HCT116 (cell line): ENCODE measurements at regions not wholly inside any gene's neighbourhood (a gene's known extent, or its start where the extent isn't known, plus 50 kb on each side); places are given as distances from the start of the nearest gene placed in this dataset.

Experiments used
- ATAC-seq: fragments of 200-7000 bp; cut with Tn5 transposase; 2 replicates; pipeline ENCODE4 v1.9.1; 2020; ENCODE audit warnings: mild to moderate bottlenecking, moderate library complexity
- BruUV-seq: library from RNA; stranded (reverse); fragments of 400-500 nt; replicated peaks from 2 replicates; lab custom pipeline; 2021; lab: Mats Ljungman, UMichigan
- CTCF ChIA-PET: fragments of 300-600 bp; sonication (Branson Sonifier 250); formaldehyde crosslinking; loops from one replicate; lab custom pipeline; 2021; ENCODE audit warnings: antibody characterized with exemption; lab: Charles Lee
- POLR2A ChIA-PET: fragments of 300-600, 350-600 bp; sonication (Branson Sonifier 250); formaldehyde crosslinking; loops from one replicate; lab custom pipeline; 2021; ENCODE audit warnings: antibody characterized with exemption; lab: Charles Lee
- RAD21 ChIA-PET, 2 experiments: fragments of 300-600 bp; sonication (Branson Sonifier 250); formaldehyde crosslinking; loops; one replicate each; lab custom pipeline; 2023; ENCODE audit warnings: low total read pairs in 2 of 2; ENCODE audit not compliant: uncharacterized antibody in 2 of 2, unreplicated experiment in 2 of 2, low non-redundant PET in 1 of 2; lab: Charles Lee
- DNase-seq: peaks from one replicate; pipeline ENCODE4 v3.0.0-alpha.2; 2010; ENCODE audit warnings: low read depth, low spot score
- H2AFZ ChIP-seq: fragments of 200-600 bp; shearing (Covaris generic), sonication (generic); 2 replicates; pipeline ENCODE4 v1.6.1; 2017; ENCODE audit warnings: low read depth, mixed run types, mixed read lengths, antibody characterized with exemption, low read length; ENCODE audit not compliant: poor library complexity, severe bottlenecking
- H3K27ac ChIP-seq: 2 replicates; pipeline ENCODE4 v1.5.1; 2012; ENCODE audit warnings: low read depth, low read length
- H3K27me3 ChIP-seq: fragments of 200-600 bp; sonication (generic); 2 replicates; pipeline ENCODE4 v1.6.1; 2016; ENCODE audit warnings: mixed run types, low read length, mixed read lengths; ENCODE audit not compliant: insufficient read depth
- H3K36me3 ChIP-seq, 2 experiments: fragments of 200-500 bp in 1 of 2; fragments of 200-600 bp in 1 of 2; sonication (Bioruptor generic) in 1 of 2; sonication (generic) in 1 of 2; 2 replicates each; pipeline versions ENCODE4 v1.5.1 to v1.6.1; 2014 to 2016; ENCODE audit warnings: low read length in 2 of 2, inconsistent platforms in 1 of 2, mixed read lengths in 1 of 2, mixed run types in 1 of 2; ENCODE audit not compliant: insufficient read depth in 2 of 2, control insufficient read depth in 1 of 2
- H3K4me1 ChIP-seq, 2 experiments: fragments of 200-600 bp in 1 of 2; sonication (generic) in 1 of 2; 2 replicates each; pipeline versions ENCODE4 v1.5.1 to v1.6.1; 2012 to 2017; ENCODE audit warnings: low read length in 2 of 2, inconsistent platforms in 1 of 2, mild to moderate bottlenecking in 1 of 2, mixed read lengths in 1 of 2, mixed run types in 1 of 2, moderate library complexity in 1 of 2; ENCODE audit not compliant: insufficient read depth in 2 of 2, control insufficient read depth in 1 of 2
- H3K4me2 ChIP-seq: fragments of 200-600 bp; sonication (generic); 2 replicates; pipeline ENCODE4 v1.6.1; 2017; ENCODE audit warnings: mixed run types, low read length, mixed read lengths
- H3K4me3 ChIP-seq, 2 experiments: fragments of 200-600 bp in 1 of 2; sonication (generic) in 1 of 2; replicated peaks in 1 of 2; 2 replicates each; pipeline ENCODE4 v1.5.1; 2011 to 2016; ENCODE audit warnings: low read length in 2 of 2, control low read depth in 1 of 2, low read depth in 1 of 2, mild to moderate bottlenecking in 1 of 2, mixed read lengths in 1 of 2, mixed run types in 1 of 2
- H3K79me2 ChIP-seq: fragments of 200-600 bp; sonication (generic); 2 replicates; pipeline ENCODE4 v1.6.1; 2017; ENCODE audit warnings: mild to moderate bottlenecking, mixed run types, low read length, moderate library complexity, mixed read lengths; ENCODE audit not compliant: insufficient read depth
- H3K9ac ChIP-seq: fragments of 200-600 bp; sonication (generic); 2 replicates; pipeline ENCODE4 v1.6.1; 2016; ENCODE audit warnings: low read length, mixed read lengths
- H3K9me2 ChIP-seq: fragments of 200-600 bp; sonication (generic), shearing (Covaris generic); 2 replicates; pipeline ENCODE4 v1.6.1; 2017; ENCODE audit warnings: mixed run types, mild to moderate bottlenecking, moderate library complexity; ENCODE audit not compliant: insufficient read depth
- H3K9me3 ChIP-seq, 2 experiments: fragments of 200-500 bp in 1 of 2; fragments of 200-600 bp in 1 of 2; sonication (Bioruptor generic) in 1 of 2; sonication (generic) in 1 of 2; 2 replicates each; pipeline ENCODE4 v1.6.1; 2014 to 2017; ENCODE audit warnings: low read length in 2 of 2, mixed read lengths in 2 of 2, inconsistent platforms in 1 of 2, low read depth in 1 of 2, mild to moderate bottlenecking in 1 of 2, mixed run types in 1 of 2, moderate library complexity in 1 of 2; ENCODE audit not compliant: control insufficient read depth in 1 of 2, insufficient read depth in 1 of 2
- H4K20me1 ChIP-seq: fragments of 200-600 bp; sonication (generic), shearing (Covaris generic); 2 replicates; pipeline ENCODE4 v1.6.1; 2017; ENCODE audit warnings: mixed run types, mild to moderate bottlenecking, moderate library complexity; ENCODE audit not compliant: insufficient read depth
- EGR1 ChIP-seq: IDR thresholded peaks from 2 replicates; pipeline ENCODE4 v1.6.1; 2012; ENCODE audit warnings: low read depth
- EZH2phosphoT487 ChIP-seq: fragments of 200-600 bp; IDR thresholded peaks from 2 replicates; pipeline ENCODE4 v1.6.1; 2018; ENCODE audit warnings: antibody characterized with exemption, borderline replicate concordance
- POLR2A ChIP-seq: IDR thresholded peaks from 2 replicates; pipeline ENCODE4 v1.7.0; 2011; ENCODE audit warnings: borderline replicate concordance; ENCODE audit not compliant: insufficient read depth, insufficient read length; ENCODE audit errors: extremely low read depth
- POLR2AphosphoS5 ChIP-seq: IDR thresholded peaks from 2 replicates; pipeline ENCODE4 v1.6.1; 2011; ENCODE audit warnings: mild to moderate bottlenecking, low read depth, low read length, moderate library complexity
- RAD21 ChIP-seq: IDR thresholded peaks from 2 replicates; pipeline ENCODE4 v1.6.1; 2012; ENCODE audit warnings: low read depth, mild to moderate bottlenecking
- SRF ChIP-seq: IDR thresholded peaks from 2 replicates; pipeline ENCODE4 v1.6.1; 2012; ENCODE audit warnings: low read depth
- TCF7L2 ChIP-seq: IDR thresholded peaks from 2 replicates; pipeline ENCODE4 v1.7.0; 2011; ENCODE audit warnings: borderline replicate concordance, inconsistent platforms; ENCODE audit not compliant: insufficient read depth, insufficient read length; ENCODE audit errors: extremely low read depth
- ZFX ChIP-seq: fragments of 450-650 bp; IDR thresholded peaks from 2 replicates; pipeline ENCODE4 v1.6.1; 2017
- intact Hi-C: fragments of 100-400 bp; cut with micrococcal nuclease; formaldehyde crosslinking; loops from 2 replicates; pipeline ENCODE4 v1.10.0; 2022
- TF ChIP-seq, protein P1 (sequence below), 3 experiments: fragments of 200-600 bp in 1 of 3; sonication (generic) in 1 of 3; IDR thresholded peaks in 2 of 3; conservative IDR thresholded peaks in 1 of 3; 2 replicates each; pipeline ENCODE4 v1.5.1; 2012 to 2017; ENCODE audit warnings: low read depth in 2 of 3, low read length in 2 of 3, antibody characterized with exemption in 1 of 3, borderline replicate concordance in 1 of 3, control low read depth in 1 of 3, mild to moderate bottlenecking in 1 of 3, mixed read lengths in 1 of 3, mixed run types in 1 of 3, moderate library complexity in 1 of 3; ENCODE audit not compliant: insufficient read depth in 1 of 3

DNA sequence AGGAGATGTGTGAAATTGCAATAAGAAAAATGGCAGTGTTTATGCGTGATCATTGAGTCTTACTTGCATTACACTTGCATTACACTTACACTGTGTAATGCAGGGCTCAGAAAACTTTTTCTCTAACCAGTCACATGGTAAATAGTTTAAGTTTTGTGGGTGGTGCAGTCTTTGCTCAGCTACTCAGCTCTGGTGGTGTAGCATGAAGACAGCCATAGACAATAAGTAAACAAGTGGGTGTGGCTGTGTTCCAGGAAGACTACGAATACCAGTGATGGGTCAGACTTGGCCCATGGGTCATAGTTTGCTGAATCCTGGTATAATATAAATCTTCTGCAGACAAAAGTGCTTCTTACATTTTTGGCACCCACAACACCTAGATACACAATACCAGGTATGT, 115.6 kb upstream of the CYP1B1 start:
- Histone ChIP-seq H2AFZ (no peak overlapping the region), H3K4me3 (no peak overlapping the region), H3K27ac (no peak overlapping the region), H3K27me3 (no peaks in the 10 kb centered on the region), H4K20me1 (no peaks in the 10 kb centered on the region), H3K9ac (no peak overlapping the region), H3K4me2 (no peak overlapping the region), H3K36me3 (no peaks in the 10 kb centered on the region), H3K9me3 (no peaks in the 10 kb centered on the region), H3K4me1 (no peaks in the 10 kb centered on the region), H3K79me2 (no peaks in the 10 kb centered on the region), H3K9me2 (no peaks in the 10 kb centered on the region)
- ChIA-PET RAD21 (no interaction called here), POLR2A (no interaction called here), CTCF (no interaction called here)
- intact Hi-C loops, result no loop called here
- DNase-seq (no peak), ATAC-seq (no peak)
- BruUV-seq, result no TSS peak
- no peak for TF ChIP-seq POLR2AphosphoS5
- TF ChIP-seq RAD21, result no peak
- no peak for TF ChIP-seq EZH2phosphoT487
- no peak for TF ChIP-seq POLR2A
- TF ChIP-seq, protein P1, sequence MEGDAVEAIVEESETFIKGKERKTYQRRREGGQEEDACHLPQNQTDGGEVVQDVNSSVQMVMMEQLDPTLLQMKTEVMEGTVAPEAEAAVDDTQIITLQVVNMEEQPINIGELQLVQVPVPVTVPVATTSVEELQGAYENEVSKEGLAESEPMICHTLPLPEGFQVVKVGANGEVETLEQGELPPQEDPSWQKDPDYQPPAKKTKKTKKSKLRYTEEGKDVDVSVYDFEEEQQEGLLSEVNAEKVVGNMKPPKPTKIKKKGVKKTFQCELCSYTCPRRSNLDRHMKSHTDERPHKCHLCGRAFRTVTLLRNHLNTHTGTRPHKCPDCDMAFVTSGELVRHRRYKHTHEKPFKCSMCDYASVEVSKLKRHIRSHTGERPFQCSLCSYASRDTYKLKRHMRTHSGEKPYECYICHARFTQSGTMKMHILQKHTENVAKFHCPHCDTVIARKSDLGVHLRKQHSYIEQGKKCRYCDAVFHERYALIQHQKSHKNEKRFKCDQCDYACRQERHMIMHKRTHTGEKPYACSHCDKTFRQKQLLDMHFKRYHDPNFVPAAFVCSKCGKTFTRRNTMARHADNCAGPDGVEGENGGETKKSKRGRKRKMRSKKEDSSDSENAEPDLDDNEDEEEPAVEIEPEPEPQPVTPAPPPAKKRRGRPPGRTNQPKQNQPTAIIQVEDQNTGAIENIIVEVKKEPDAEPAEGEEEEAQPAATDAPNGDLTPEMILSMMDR (IDR thresholded peaks at IDR 0.05 in 2 of 3, conservative IDR thresholded peaks at IDR 0.05 in 1 of 3; ENCODE audit: borderline replicate concordance in 1 of 3, insufficient read depth in 1 of 3, low read depth in 2 of 3, low read length in 2 of 3), result no peak
- no peak for TF ChIP-seq EGR1
- TF ChIP-seq SRF, result no peak

DNA sequence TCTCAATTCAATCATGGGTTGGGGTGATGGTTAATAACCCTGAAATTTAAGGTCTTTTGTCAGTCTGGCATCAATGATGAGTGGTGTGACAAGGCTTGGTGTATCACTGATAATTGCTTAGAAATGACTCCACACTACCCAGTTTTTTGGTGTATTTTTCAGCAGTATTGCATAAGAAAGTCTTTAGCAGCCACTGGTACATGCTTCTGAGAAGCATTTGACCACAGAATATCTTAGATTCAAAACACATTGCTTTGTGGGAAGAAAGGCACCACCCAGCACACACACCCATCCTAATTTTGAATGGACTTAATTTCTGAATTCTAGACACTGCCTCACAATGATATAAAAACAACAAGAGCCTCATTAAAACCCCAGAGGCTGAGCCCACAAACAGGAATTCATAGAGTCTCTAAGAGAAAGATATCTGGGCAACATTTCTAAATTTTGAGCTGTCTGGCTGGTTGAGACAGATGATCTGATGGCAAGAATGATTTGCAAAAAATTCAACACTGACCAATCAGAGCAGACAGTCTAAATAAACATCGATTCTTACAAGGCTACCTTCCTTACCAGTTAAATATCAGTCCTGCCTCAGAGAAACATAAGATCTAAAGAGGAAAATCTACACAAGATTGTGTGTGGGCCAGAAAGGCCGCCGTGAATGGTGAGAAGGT, 114.7 kb upstream of the CYP1B1 start:
- DNase-seq (no peak), ATAC-seq (no peak)
- Histone ChIP-seq H3K9me2 (no peaks in the 10 kb centered on the region), H3K4me1 (no peaks in the 10 kb centered on the region), H3K4me2 (no peak overlapping the region), H3K79me2 (no peaks in the 10 kb centered on the region), H4K20me1 (no peaks in the 10 kb centered on the region), H3K36me3 (no peaks in the 10 kb centered on the region), H3K9ac (no peak overlapping the region), H3K27ac (no peak overlapping the region), H3K27me3 (no peaks in the 10 kb centered on the region), H2AFZ (no peak overlapping the region), H3K9me3 (no peaks in the 10 kb centered on the region), H3K4me3 (no peak overlapping the region)
- intact Hi-C loops, result no loop called here
- RAD21 ChIA-PET, result no interaction called here
- TF ChIP-seq SRF (no peak), TCF7L2 (no peak), ZFX (no peak), RAD21 (no peak)
- no TSS peak for BruUV-seq
- POLR2A ChIA-PET, result no interaction called here
- CTCF ChIA-PET, result no interaction called here
